NCI-H345 treated with DMSO at 0.1 percent for 48 hours (cell line): ENCODE measurements at regions not wholly inside any gene's neighbourhood (a gene's known extent, or its start where the extent isn't known, plus 50 kb on each side); places are given as distances from the start of the nearest gene placed in this dataset.
A peak's percentile ranks its signal among the peaks of the same experiment; 100 is the strongest.

Experiments
- DNase-seq: peaks from one replicate; lab custom pipeline; 2025; ENCODE audit not compliant: unreplicated experiment; lab: John Stamatoyannopoulos, UW

DNA sequence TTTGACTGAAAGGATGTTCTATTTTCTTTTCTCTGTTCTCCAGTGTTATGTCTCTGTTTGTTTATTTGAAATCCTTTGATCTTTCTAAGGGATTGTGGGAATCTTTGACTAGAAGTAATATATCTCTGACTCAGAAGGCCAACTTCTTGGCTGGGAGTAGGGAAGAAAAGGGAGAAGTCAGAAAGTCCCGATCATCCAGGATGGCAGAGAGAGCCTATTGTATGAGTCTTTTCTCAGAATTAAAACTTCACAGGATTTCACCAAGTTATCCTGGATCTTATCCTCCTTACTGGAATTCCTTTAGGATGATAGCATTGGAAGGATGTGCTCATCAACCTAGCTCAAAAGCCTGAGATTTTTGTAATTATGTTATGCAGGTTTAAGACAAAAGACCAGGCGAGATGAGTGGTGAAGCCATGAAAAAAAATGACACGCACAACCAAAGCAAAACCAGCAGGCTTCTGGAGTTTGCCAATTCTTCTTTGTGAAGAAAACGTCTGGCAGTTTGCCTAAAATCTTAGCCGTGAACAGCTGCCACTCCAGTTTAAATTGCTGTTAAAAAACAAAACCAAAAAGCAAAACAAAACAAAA lies 383.6 kb upstream of the SMIM21 start:
- peak; percentile 90 for DNase-seq

DNA sequence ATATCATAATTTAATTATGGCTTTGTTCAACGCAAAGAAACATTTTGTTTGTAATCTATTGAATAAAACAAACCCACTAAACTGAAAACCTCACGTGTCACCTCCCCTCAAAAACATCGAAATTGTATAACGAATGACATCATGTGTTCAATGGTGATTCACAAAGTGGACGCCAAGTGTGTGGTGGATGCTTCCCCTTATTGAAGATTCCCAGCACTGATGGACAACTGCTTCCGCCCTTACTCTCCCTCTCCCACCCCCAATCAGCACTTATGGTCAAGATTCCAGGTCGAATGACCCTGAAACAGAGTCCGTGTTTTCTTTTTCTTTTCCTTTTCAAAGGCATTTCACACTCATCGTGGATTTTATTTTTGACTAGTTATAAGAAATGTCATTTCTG lies 383.0 kb upstream of the SMIM21 start:
- DNase-seq, result no peak

DNA sequence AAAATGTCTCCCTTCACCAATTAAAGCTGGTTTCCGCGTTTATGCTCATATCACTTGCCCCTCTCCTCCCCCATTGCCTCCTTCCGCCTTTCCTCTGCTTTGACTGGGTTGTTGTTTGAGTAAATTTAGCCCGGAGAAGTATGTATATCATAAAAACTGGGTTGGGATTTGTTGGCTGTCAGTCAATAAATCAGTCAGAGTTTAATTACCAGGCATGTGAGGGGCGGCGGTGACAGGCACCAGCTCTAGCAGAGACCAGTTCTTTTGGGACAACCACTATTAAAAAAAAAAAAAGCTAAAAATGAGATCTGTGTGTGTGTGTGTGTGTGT lies 382.4 kb upstream of the SMIM21 start:
- no peak for DNase-seq

DNA sequence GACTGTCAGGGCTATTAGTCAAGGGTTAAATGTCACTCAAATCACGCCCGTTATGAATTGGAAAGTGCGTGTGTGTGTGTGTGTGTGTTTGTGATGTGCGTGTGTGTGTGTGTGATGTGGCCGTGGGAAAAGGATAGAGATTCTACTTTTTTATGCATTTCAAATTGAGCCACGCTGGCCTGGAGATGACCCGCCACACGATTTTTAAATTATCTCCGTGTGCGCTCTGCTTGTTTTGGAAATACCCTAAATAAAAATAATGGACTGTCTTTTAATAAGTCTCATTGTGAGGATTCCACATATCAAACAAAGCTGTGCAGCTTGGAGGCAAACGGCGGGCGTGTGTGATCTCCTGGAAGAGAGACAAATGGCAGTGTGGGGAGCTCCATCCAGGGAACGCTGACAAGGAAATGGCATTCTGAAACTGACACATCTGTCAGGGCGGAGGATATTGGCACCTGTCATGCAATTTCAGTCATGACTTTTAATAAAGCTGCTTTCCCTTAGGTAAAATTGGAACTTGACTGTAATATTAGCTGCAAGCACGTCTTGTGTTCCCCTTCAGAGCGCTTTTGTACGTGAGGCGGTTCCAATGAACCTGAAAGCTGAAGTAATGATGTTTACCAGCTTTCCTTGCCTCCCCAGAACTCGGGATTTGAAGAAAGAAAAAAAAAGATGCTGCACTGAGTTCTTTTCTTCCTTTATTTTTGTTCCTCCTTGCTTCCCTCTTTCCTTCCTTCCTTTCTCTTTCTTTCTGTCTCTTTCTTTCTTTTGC lies 381.8 kb upstream of the SMIM21 start:
- no peak for DNase-seq

DNA sequence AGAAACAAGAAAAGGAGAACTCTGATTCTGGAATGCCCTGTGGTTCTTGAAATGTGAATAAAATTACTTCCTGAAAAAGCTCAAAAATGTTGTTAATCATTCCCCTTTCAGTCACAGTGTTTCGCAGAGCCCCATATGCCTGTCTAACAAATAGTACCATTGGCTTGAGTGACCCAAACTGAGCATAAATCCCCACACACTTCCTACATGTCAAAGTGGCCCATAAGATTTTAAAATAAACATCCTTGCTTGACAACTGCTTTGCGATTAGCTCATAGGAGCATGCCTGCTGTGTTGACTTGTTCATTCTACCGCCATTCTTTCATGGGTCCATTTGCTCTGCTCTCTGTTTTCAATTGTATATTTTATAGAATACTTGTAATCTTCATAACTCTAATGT lies 377.8 kb upstream of the SMIM21 start:
- no peak for DNase-seq

DNA sequence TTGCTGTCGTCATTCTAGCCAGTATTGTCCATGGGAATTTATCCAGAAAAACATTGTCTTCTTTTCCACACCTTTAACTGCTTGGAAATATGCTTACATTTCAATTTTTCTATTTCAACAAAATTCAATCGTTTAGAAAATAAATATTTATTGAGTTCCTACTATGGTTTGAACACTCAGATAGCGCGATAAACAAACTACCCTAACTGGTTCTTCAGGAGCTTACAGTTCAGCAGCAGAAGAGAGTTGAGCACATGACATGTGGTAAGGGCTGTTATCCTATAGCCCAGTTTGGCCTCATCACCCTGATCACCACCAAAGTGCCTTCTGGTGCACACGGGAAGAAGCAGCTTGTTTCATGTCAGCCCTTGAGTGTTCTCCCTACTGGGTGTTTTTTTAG lies 375.2 kb upstream of the SMIM21 start:
- no peak for DNase-seq

DNA sequence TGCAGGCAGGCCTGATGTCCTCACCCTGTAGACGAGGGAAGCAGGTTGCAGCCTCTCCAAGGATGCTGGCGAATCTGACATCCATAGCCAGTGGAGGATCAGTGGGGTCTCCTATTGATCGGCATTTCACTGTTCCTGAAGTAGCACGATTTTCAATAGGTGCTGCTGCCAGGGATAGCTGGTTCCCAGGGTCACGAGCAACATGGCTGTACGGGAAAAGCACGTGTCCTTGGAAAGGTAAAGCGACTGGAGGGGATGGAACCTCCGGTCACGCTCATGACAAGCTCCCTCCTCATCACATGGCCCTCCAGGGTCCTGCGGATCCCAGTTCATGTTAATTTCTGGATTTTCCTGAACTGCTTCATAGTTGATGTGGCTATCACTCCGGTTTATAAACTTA lies 373.7 kb upstream of the SMIM21 start:
- no peak for DNase-seq

DNA sequence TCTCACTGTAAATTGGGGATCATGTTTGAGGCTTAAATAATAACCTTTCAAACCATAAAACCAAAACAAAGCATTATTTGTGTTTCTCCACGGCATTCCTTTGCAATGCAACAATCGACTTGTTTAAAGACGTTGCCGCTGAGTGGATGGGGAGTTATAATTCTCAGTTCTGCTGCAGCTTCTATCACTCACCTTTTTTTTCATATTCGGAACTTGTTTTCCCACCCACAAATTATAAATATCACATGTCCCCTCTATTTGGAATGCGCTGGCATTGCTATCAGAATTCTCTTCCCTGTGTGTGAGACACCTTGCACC lies 372.8 kb upstream of the SMIM21 start:
- DNase-seq, result no peak

DNA sequence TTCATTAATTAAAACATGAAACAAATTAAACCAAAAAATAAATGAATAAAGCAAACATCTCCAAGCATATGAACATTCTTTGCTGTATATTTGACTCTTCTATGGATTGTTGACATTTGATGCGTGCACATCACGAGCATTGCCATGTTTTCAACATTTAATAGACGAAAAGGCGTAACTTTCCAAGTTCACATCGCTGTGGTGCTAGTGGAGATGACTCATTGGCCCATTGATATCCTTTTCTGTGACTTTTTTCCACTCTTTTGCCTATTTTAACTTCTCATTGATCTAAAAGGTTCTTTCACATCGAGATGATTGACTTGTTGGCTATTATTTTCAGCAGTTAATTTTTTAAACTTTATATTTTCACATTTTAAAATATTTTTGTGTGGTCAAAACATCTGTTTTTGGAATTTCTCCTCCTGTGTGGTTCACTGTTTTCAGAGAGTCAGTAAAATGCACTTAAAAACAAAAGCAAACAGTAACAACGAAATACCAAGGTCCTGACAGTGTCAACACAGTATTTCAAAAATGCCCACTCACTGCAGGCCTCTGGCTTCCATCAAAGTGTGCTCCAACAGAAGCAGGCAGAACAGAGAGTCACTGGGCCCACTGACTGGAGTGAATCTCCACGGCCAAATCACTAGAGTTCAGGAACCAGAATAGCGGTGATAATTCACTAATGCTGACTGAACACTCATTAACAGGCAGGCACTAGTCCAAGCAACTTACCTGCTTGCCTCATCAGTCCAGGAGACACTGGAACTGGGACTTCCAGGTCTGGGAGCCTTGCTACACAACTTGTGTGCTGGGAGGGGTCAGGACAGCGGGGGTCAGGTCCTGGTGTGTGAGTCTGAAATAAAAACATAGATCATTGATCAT lies 372.2 kb upstream of the SMIM21 start:
- no peak for DNase-seq

DNA sequence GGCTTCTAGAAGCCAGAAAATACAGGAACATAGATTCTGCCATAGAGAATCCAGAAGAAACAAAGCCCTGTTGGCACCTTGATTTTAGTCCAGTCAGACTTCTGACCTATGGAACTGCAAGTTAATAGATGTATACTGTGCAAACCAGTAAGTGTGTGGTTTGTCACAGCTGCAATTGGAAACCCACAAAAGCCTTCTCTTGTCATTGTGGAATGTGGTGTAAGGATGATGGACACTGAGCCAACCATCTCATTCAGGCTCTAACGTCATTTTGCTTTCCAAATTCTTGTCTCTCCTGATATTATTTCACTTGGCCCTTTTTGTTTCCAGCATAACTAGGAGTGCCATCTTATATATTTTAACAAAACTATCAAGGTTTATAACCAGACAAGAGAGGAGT lies 369.5 kb upstream of the SMIM21 start:
- DNase-seq, result no peak

DNA sequence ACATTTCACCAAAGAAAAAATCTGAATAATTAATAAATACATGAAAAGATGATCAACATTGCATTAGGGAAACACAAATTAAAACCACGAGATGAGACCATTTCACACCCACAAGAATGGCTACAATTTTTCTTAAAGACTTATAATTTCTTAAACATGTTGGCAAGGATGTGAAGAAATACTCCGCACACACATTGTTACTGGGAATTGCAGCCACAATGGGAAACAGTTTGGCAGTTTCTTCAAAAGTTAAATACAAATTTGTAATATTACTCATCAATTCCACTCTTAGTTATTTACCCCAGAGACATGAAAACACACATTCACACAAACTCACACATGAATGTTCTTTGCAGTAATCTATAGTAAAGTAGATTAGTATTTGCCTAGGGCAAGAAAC lies 363.3 kb upstream of the SMIM21 start:
- no peak for DNase-seq

DNA sequence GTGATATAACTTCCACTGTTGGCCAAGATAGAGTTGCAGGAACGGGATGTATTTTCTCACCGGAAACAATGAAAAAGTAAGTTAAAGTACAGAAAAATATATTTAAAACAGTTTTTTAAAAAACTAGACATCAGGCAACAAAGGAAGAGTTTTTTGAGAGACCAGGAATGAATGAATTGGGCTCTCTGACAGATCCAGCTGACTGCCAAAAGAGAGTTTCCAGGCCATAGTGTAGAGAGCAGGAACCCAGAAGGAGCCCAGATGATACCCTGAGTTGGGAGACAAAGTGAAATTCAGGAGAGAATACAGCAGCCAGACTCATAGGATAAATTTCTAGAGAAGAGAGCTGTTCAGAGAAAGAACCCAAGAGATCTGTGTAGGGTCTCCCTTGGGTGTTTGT lies 362.6 kb upstream of the SMIM21 start:
- no peak for DNase-seq

DNA sequence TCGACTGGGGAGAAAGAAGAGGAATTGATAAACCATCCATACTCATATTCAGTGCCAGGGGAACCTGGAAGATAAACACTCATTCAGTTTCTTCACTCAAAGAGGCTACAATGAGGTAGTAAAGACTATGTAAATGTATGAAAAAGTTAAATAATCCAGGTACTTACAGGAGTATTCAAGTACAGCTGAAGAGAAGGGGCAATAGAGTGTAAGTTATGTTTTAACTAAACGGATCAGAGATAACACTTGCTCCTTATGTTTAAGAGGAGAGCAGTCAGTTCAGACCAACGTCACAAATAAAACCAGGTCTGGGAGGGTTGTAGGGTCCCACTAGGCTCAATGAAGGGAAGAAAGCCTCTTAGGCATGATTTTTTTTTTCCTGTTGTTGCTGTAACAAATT lies 358.3 kb upstream of the SMIM21 start:
- DNase-seq, result no peak

DNA sequence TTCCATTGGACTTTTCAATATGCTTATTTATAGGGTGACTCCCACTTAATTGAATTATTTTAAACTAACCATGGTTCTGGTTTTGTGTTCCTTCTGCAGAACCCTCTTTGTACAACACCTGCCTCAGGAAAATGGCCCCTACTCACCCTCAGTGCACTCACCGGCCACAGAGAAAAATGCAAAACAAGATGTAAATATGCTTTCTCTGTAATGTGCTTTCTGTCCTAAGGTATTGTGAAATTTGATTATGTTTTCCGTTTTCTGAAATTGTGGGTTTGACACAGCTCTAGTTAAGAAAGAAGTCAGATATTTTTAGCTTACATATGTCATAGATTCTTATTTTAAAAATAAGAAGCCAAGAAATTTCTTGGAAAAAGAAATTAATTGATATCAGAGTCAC lies 357.7 kb upstream of the SMIM21 start:
- no peak for DNase-seq

DNA sequence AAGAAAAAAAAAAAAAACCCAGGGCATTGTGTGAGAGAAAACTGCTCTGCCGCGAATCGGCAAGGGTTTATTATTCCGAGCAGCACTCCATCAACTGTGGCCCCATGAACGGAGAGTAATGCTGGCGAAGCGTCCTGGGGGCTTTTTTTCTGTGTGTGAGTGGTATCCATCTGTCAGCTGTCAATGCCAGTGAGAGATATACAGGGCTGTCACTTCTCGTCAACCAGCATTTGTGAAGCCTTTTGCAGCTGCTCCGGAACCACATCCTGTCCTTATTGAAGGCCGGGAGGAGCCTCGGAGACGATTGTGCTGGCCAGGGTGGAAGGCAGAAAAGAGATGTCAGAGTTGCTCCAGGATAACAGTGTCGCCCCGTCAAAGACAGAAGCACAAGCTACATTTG lies 356.9 kb upstream of the SMIM21 start:
- DNase-seq, result no peak

DNA sequence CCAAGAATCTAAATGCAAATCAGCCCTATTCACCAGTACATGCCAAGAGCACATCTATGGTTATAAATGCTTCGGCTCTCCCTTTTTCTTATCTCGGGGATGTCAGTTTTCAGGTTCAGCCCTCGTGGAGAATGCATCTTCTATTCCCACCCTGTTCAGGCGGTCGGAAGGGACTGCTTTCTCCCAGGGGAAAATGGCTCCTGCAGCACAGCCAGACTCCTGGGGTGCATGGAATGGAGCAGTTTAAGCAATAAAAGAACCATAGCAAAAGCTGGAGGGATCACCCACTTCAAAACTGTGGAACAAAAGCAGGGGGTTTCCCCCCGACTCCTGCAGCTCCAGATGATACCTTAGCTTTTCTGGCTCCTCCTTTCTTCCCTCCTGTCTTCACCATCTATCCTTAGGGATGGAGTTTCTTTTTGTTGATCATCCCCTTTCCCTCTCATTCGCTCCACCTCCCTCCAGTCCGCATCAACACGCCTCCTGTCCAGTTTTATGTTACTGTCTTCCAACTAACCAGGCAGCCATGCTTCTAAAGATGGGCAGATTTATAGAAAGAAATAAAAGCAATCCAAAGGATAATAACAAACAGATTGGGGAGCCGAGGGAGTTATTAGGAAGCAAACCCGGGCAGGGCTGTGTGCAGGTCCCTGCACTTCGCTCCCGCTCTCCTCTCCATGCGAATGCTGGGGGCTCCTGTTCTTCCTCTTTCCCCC lies 356.2 kb upstream of the SMIM21 start:
- no peak for DNase-seq

DNA sequence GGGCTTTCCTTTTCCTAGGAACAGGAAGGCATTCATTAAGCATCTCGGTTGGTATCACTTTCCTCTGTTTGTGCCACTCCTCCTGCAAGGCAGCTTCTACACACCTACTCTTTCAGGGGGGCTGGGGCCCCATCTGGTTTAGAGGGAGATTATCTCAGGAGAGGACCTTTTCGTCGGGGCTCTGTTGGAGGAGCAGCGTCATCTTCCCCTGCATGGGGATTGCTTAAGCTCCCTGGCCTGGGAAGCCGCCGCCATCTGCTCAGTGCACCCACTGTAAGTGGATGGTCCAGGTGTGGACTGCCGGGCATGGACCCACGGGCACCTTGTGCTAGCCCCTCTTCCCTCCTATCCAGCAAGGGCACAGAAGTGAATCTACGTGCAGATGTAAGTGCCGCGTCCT lies 355.3 kb upstream of the SMIM21 start:
- DNase-seq, result no peak

DNA sequence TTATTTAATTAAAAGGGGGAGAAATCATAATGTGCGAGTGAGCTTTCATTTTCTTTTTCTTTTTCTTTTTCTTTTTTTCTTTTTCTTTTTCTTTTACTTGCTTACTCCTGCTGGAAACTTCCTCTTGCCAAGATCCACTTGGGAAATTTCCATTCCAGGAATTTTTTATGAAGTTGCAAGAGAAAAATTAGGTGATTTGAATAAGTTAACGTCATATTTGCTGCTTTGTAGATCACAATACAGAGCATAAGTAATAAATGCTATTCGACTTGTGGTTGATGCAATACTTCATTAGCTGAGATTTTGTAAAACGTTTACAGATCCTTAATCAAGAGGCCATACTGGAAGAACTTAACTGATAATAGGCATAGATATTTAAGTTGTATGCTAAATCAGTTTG lies 354.7 kb upstream of the SMIM21 start:
- no peak for DNase-seq

DNA sequence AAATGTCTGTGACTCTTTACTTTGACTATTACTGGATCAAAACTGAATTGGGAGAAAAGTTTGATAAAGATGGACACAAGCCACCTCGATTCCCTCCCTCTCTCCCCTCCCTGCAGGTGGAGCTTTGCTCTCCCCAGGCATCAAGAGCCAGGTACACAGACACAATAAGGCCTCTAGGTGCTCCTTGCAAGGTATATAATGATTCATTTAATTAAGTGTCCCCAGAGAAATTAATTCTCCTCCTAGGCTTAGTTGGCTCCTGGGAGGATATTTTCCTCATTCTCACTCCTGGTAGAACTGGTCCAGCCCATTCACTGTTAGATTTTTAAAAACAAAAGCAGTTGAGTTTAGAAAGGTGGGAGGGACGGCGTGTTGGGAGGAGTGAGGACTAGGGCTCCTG lies 352.4 kb upstream of the SMIM21 start:
- DNase-seq, result no peak

DNA sequence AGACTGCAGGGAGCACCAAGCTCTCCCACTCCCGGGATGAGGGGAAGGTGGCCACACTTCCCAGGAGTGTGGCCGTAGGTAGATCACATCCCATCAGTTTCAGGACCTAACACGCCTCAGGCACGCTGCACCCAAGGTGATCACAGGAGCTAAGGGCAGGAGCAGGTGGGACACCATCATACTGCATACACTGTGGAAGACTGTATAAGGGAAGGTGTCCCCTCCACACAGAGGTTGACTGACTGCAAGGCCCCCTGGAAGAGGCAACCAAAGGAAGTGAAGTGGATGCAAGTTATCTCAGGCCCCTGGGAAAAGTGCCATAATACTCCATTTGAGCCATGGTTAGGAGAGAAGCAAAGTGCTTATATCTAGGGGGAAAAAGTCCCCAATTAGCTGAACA lies 351.9 kb upstream of the SMIM21 start:
- no peak for DNase-seq

DNA sequence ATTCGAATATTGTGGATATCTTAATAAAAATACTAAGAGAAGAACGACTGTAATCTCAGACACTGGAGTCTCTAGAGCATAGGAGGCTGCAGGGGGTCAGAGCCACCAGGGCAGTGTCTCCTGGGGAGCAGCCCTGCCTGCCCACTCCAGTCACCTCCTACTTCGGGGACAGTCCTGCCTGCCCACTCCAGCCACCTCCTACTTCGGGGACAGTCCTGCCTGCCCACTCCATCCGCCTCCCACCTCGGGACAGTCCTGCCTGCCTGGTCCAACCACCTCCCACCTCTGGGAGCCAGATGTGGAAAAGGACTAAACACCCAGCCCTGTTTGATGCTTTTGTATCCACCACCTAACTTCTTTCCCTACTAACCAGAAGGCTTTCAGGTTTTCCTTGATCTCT lies 350.1 kb upstream of the SMIM21 start:
- DNase-seq, result no peak

DNA sequence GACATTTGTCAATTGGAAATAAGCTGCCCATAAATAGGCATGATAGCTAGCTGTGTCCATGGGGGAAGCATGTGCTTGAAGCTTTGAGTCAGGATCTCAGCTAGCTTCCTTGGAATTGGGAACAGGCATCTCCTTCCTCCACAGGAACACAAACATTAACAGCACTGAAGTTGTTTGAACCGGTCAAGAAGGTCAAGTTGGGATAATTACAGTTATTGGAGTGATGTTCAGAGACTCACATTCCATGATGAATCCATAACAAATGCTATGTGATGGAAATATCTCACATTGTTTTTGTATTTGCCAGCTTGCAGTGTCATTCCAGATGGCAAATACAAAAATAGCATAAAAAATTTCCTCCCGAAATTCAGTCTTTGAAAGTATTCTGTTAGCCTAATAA lies 347.6 kb upstream of the SMIM21 start:
- DNase-seq, result no peak
